ENCODE measurements at regions not wholly inside any gene's neighbourhood (a gene's known extent, or its start where the extent isn't known, plus 50 kb on each side); places are given as distances from the start of the nearest gene placed in this dataset.

GRCh38 chr4:16278178-16278577, 51.9 kb upstream of the TAPT1 start:
- WGBS (ENCODE audit: insufficient coverage) = 80% methylated on average over 1 of the region's 1 CpG
- DNase-seq (no peak), ATAC-seq (no peak)
- no peaks in the 10 kb centered on the region for H3K36me3 ChIP-seq (ENCODE audit: control insufficient read depth, insufficient read depth, low read length)
- peaks cover 13% of the 10 kb centered on the region for H3K9me3 ChIP-seq (ENCODE audit: control insufficient read depth, insufficient read depth, low read length)
- no peak overlapping the region for H3K4me3 ChIP-seq (ENCODE audit: low read length)
- no peaks in the 10 kb centered on the region for H3K4me1 Mint-ChIP-seq
- no peaks in the 10 kb centered on the region for H3K27me3 ChIP-seq (ENCODE audit: control insufficient read depth, insufficient read depth, low read length)
- H3K4me1 ChIP-seq (ENCODE audit: control insufficient read depth, insufficient read depth, low read length) = no peaks in the 10 kb centered on the region
- no peak for TF ChIP-seq CTCF (IDR thresholded peaks at IDR 0.05)
- H3K27ac Mint-ChIP-seq = no peak overlapping the region
- intact Hi-C loops (cut with micrococcal nuclease) = no loop called here
- H3K9me3 Mint-ChIP-seq = peaks cover 0 to 3% of the 10 kb centered on the region in 2 donors
- H3K27ac ChIP-seq (ENCODE audit: low read length) = no peak overlapping the region
- no peak overlapping the region for H3K4me3 Mint-ChIP-seq
- H3K27me3 Mint-ChIP-seq (ENCODE audit: low read depth in 2 of 2) = peaks cover 6 to 15% of the 10 kb centered on the region in 2 donors
- no peaks in the 10 kb centered on the region for H3K36me3 Mint-ChIP-seq
